GM18907 (cell line): ENCODE measurements at regions not wholly inside any gene's neighbourhood (a gene's known extent, or its start where the extent isn't known, plus 50 kb on each side); places are given as distances from the start of the nearest gene placed in this dataset.

Experiments used
- ATAC-seq: cut with Tn5 transposase; IDR thresholded peaks from one replicate; pipeline ENCODE4 v1.9.1; 2021; ENCODE audit warnings: mild to moderate bottlenecking, moderate library complexity; ENCODE audit not compliant: unreplicated experiment

GRCh38 chr5:30957591-30957990, 235.9 kb upstream of the CDH6 start:
- no peak for ATAC-seq

DNA sequence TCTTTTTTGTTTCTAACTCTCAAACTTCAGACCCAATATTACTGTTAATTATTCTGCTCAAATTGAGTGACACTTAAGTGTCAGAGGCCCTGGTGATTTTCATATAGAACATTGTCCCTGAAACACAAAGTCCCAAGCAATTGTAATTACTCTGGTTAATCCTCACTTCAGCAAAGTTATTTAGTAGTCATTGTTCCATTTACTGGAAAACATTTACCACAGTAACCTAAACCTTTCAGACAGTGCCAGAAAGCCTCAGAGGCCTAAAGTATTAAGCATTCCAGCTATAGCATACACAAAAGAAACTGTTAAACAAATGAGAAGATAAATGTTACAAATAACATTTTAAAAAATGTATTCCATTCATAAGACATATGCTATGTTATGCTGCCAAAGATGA, 237.2 kb upstream of the CDH6 start:
- ATAC-seq = no peak

DNA sequence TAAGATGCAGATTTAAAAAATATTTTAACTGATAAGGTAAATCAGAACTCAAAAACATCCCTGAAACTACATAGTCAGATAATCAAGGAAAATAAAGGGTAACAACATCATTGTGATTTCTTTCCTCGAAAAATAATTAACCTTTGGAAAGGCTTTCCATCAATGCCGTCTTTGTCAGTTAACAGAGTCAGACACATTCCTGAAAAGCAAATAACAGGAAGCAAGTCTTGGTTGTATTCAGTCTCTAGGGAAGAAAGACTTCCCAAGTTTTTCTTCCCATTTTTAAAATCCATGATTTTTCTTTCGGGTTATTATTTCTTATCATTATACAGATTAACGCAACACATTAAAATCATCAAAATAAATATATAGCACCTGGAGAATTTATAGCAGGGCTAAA, 256.4 kb upstream of the CDH6 start:
- ATAC-seq = no peak

DNA sequence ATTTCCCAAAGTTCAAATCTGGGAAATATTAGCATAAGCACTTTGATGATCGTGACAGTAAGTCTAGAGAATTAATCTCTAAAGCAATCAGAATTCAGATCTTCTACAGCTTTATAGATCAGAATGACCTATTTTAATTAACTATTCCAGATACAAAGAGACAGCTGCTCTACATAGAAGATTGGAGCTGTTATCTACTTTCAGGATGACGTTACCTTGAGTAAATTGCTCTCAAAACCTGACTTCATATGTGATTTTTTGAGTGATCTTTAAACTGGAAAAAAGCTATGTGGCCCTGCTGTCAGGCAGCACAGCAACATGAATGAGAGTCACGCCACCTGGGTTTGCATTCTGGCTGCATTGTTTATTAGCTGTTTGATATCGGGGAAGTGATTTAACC, 259.9 kb upstream of the CDH6 start:
- no peak for ATAC-seq

GRCh38 chr5:30932273-30933017, 261.0 kb upstream of the CDH6 start:
- ATAC-seq = no peak

- no peak for ATAC-seq
Observed at GRCh38 chr5:30930736-30931135, 262.8 kb upstream of the CDH6 start.

DNA sequence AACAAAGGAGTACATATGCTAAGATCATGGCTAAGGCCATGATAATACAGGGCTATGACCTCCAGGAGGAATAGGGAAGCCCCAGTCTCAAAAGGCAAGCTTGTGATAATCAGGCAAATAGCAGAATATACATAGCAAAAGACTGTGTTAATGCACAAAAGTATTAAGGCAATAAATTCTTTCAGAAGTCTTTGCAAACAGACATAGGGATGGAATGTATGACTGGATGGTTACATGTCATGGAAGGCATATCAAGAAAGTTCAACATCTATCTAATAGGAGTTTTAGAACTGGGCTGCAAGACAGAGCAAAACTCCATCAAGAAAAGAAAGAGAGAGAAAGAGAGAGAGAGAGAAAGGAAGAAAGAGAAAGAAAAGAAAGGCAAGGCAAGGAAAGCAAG, 264.5 kb upstream of the CDH6 start:
- no peak for ATAC-seq

DNA sequence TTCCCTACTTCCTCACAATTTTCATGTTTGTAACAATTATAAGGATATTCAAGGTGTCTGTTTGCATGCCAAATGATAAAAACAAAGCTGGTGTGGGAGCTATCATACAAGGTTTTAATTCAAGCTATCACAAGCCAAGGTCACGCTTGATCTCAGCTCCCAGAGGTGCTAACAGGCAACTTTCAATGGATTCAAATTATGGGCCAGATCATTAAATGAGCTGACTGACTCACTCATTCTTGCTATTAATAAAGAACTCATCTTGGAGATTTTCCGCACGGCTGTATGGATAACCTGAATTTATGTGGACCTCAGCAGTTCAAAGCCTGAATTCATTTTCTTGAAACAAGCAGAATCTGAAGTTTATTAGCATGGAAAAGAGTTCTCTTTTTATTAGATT, 267.3 kb upstream of the CDH6 start:
- ATAC-seq = no peak

DNA sequence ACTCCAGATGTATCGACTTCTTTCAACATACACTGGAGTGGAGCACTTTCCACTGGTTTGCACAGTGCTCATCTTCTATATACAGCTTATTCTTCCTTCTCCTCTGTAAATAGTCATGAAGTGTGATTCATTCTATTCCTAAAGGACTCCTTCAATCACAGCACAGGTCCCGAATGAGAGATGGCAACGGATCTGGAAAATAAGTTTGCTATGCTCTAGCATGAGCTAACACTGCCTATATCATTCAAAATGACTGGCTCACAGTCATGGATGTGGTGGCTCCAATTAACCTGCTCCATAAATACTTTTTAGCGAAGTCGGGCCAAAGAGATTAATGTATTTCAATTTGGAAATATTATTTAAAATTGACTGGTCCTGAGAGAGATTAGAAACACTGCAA, 272.1 kb upstream of the CDH6 start:
- ATAC-seq = no peak

DNA sequence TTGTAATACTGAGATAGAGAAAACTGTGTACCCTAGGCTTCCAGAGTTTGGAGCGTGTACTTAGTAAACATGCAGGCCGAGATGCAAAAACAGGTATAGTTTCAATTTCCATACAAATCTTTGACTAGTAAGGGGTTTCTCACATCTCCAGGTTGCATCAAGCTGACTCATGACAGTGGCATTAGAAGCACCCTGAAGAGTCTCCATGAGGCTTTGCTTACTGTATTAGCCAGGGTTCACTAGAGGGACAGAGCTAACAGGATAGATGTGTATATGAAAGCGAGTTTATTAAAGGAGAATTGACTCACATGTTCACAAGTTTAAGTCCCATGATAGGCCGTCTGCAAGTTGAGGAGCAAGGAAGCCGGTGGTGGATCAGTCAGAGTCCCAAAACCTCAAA, 275.3 kb upstream of the CDH6 start:
- ATAC-seq = no peak

GRCh38 chr5:30908356-30908755, 285.1 kb upstream of the CDH6 start:
- ATAC-seq = no peak

GRCh38 chr5:30900367-30900766, 293.1 kb upstream of the CDH6 start:
- ATAC-seq = no peak

- ATAC-seq = no peak
Observed at GRCh38 chr5:30894811-30895210, 298.7 kb upstream of the CDH6 start.

- no peak for ATAC-seq
Observed at GRCh38 chr5:30891660-30892059, 301.8 kb upstream of the CDH6 start.

DNA sequence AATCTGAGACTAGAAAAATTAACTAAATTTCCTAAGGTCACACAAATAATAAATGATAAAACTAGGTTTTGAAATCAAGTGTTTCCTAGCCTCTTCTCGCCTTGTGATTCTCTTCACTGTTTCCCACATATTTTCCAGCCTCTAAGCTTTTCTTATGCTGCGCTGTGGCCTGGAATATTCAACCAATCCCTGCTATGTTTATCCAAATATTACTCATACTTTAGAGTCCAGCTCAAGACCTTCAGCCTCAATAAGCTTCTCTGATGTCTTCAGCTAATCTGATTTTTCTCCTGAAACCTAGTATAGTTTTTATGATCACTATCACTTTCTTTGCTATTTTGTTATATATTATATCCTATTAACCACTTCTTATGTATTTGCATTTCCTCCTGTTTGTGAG, 303.1 kb upstream of the CDH6 start:
- no peak for ATAC-seq

DNA sequence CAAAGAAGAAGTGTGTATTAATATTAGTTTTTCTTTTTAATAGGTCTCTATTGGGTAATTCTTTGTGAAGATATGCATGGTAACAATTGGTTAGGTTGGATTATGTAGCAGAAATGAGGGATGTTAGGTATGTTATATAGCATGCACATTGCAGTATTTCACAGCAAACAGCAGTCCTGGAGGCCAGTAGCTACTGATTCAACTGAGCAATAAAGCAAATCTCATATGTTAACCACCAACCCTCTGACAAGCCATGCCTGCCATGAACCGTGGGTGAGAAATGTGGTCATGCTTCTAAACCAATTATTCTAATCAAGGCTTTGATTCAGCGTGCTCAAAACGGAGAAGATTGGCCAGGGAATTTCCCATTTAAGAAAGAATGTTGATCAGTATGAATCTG, 313.0 kb upstream of the CDH6 start:
- no peak for ATAC-seq

- ATAC-seq = no peak
Observed at GRCh38 chr5:30879887-30880286, 313.6 kb upstream of the CDH6 start.

DNA sequence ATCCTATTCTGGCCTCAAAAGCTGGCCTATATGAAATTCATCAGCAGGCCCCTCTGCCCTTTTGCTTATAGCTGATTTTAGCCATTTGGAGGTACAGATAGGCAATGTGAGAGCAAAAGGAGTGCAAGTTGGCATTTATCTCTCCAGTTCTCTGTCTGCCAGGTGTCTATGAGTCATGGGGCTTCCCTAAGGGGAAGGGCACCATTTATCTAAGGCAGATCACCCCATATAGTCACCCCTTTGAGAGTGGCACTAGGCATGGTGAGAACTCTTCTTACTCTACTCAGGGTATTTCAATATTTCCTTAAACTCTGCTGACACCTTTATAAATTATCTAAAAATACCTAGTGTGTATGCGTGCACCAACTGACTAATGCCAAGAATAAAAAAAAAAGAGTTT, 314.7 kb upstream of the CDH6 start:
- no peak for ATAC-seq

GRCh38 chr5:30878296-30878695, 315.2 kb upstream of the CDH6 start:
- ATAC-seq = no peak

- no peak for ATAC-seq
Observed at GRCh38 chr5:30874241-30875034, 319.0 kb upstream of the CDH6 start.

DNA sequence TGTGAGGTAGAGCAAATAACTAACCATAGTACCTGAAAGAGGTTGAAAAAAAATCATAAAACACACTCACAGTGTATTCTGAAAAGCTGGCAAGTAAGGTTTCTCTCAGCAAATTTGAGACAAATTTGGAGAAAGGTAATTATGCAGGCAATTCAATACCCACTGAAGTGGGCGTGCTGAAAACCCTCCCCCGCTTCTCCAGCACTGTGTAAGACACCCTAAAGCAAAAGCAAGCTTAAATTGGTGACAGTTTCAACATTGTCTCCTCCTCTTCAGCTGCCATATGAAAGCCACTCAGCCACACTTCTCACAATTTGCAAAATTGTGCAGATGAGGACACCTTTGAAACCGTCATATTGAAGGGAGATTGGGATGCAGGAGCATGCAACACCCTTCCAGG, 322.3 kb upstream of the CDH6 start:
- no peak for ATAC-seq

GRCh38 chr5:30867711-30868110, 325.8 kb upstream of the CDH6 start:
- no peak for ATAC-seq

GRCh38 chr5:30866142-30866541, 327.3 kb upstream of the CDH6 start:
- ATAC-seq = no peak
